Gastroesophageal sphincter (tissue), 4 donors: ENCODE measurements at regions not wholly inside any gene's neighbourhood (a gene's known extent, or its start where the extent isn't known, plus 50 kb on each side); places are given as distances from the start of the nearest gene placed in this dataset.

Experiments
- ATAC-seq: fragments of 150-250 bp; one replicate; pipeline ENCODE4 v1.9.1; 2016; ENCODE audit warnings: mild to moderate bottlenecking, moderate library complexity
- H3K27ac ChIP-seq, 4 donors: fragments of 200-600 bp; sonication (generic) in 3 of 4; 1 replicate in 3 of 4; 2 replicates in 1 of 4; pipeline ENCODE4 v1.5.1; 2016 to 2019
- H3K27me3 ChIP-seq: fragments of 200-600 bp; sonication (generic); one replicate; pipeline ENCODE4 v1.5.1; 2019
- H3K36me3 ChIP-seq, 2 donors: fragments of 200-600 bp; sonication (generic); one replicate each; pipeline ENCODE4 v1.5.1; 2019; ENCODE audit warnings: control low read depth in 1 of 2
- H3K4me1 ChIP-seq, 3 donors: fragments of 200-600 bp; sonication (generic); 1 replicate in 2 of 3; 2 replicates in 1 of 3; pipeline ENCODE4 v1.5.1; 2016 to 2019; ENCODE audit warnings: control low read depth in 2 of 3
- H3K4me3 ChIP-seq, 2 donors: fragments of 200-600 bp; sonication (generic); one replicate each; pipeline ENCODE4 v1.5.1; 2019; ENCODE audit warnings: mild to moderate bottlenecking in 1 of 2, moderate library complexity in 1 of 2
- H3K9me3 ChIP-seq, 3 donors: fragments of 200-600 bp; sonication (generic); one replicate each; pipeline ENCODE4 v1.5.1; 2017 to 2019; ENCODE audit warnings: control low read depth in 2 of 3
- CTCF ChIP-seq, 4 experiments: fragments of 200-600 bp in 2 of 4; fragments of 450-650 bp in 2 of 4; sonication (generic) in 1 of 4; IDR thresholded peaks; one replicate each; pipeline ENCODE4 v1.5.1; 2017 to 2019; ENCODE audit warnings: antibody characterized with exemption in 4 of 4, mild to moderate bottlenecking in 2 of 4, moderate library complexity in 2 of 4
- EP300 ChIP-seq: sonication (generic); formaldehyde crosslinking; IDR thresholded peaks from one replicate; pipeline ENCODE4 v1.6.1; 2017; ENCODE audit warnings: antibody characterized with exemption, mild to moderate bottlenecking
- POLR2A ChIP-seq, 2 donors: fragments of 450-650 bp; IDR thresholded peaks; one replicate each; pipeline ENCODE4 v1.6.1; 2017; ENCODE audit warnings: antibody characterized with exemption in 2 of 2, mild to moderate bottlenecking in 2 of 2, moderate library complexity in 1 of 2
- POLR2AphosphoS5 ChIP-seq: sonication (generic); formaldehyde crosslinking; IDR thresholded peaks from one replicate; pipeline ENCODE4 v1.6.1; 2017; ENCODE audit warnings: antibody characterized with exemption
- WGBS, 2 donors: methylation state at CpG; one replicate each; pipeline ENCODE4 v1.1.5; 2018; ENCODE audit warnings: low coverage in 1 of 2; 5-methylcytosine and 5-hydroxymethylcytosine counted together

- Histone ChIP-seq H3K36me3 (no peaks in the 10 kb centered on the region), H3K27ac (no peak overlapping the region), H3K4me1 (no peaks in the 10 kb centered on the region), H3K27me3 (no peaks in the 10 kb centered on the region), H3K4me3 (no peak overlapping the region), H3K9me3 (no peaks in the 10 kb centered on the region)
- WGBS, 2 donors: 94 to 100% methylated on average over 2 to 4 of the region's 4 CpGs
- ATAC-seq: no peak
- no peak for TF ChIP-seq EP300
- no peak for TF ChIP-seq POLR2AphosphoS5
- TF ChIP-seq POLR2A (IDR thresholded peaks at IDR 0.05): no peak
- TF ChIP-seq CTCF (IDR thresholded peaks at IDR 0.05): no peak
Observed at GRCh38 chr2:107364361-107364950, 462.2 kb upstream of the RGPD4 start.

GRCh38 chr2:107374249-107374648 lies 452.4 kb upstream of the RGPD4 start:
- 33 to 40% methylated on average over 4 of the region's 4 CpGs for WGBS, 2 donors
- Histone ChIP-seq H3K27me3 (no peaks in the 10 kb centered on the region), H3K9me3 (no peaks in the 10 kb centered on the region), H3K4me3 (no peak overlapping the region), H3K27ac (no peak overlapping the region), H3K4me1 (no peaks in the 10 kb centered on the region), H3K36me3 (no peaks in the 10 kb centered on the region)
- TF ChIP-seq CTCF (IDR thresholded peaks at IDR 0.05) (no peak), POLR2AphosphoS5 (no peak), POLR2A (IDR thresholded peaks at IDR 0.05) (no peak), EP300 (no peak)
- no peak for ATAC-seq

GRCh38 chr2:107376909-107377308 lies 449.8 kb upstream of the RGPD4 start:
- H3K4me3 ChIP-seq: no peak overlapping the region
- ATAC-seq: no peak
- H3K27ac ChIP-seq: no peak overlapping the region
- no peaks in the 10 kb centered on the region for H3K4me1 ChIP-seq
- no peak for TF ChIP-seq EP300
- TF ChIP-seq POLR2AphosphoS5: no peak
- no peak for TF ChIP-seq CTCF (IDR thresholded peaks at IDR 0.05)
- TF ChIP-seq POLR2A (IDR thresholded peaks at IDR 0.05): no peak
- H3K9me3 ChIP-seq: no peaks in the 10 kb centered on the region
- no peaks in the 10 kb centered on the region for H3K27me3 ChIP-seq
- no peaks in the 10 kb centered on the region for H3K36me3 ChIP-seq
- 54% methylated on average over 3 of the region's 4 CpGs; no CpG with 5 or more reads in 1 of the 2 donors for WGBS, 2 donors

GRCh38 chr2:107380912-107381311 lies 445.8 kb upstream of the RGPD4 start:
- Histone ChIP-seq H3K36me3 (no peaks in the 10 kb centered on the region), H3K4me3 (no peak overlapping the region), H3K27ac (no peak overlapping the region), H3K27me3 (no peaks in the 10 kb centered on the region), H3K9me3 (no peaks in the 10 kb centered on the region), H3K4me1 (no peaks in the 10 kb centered on the region)
- no peak for TF ChIP-seq CTCF (IDR thresholded peaks at IDR 0.05)
- TF ChIP-seq POLR2AphosphoS5: no peak
- TF ChIP-seq EP300: no peak
- TF ChIP-seq POLR2A (IDR thresholded peaks at IDR 0.05): no peak
- 82 to 100% methylated on average over 2 of the region's 2 CpGs for WGBS, 2 donors
- no peak for ATAC-seq

- no peak for TF ChIP-seq CTCF (IDR thresholded peaks at IDR 0.05)
- H3K9me3 ChIP-seq: no peaks in the 10 kb centered on the region
- H3K27ac ChIP-seq: no peak overlapping the region
- WGBS, 2 donors: 76 to 83% methylated on average over 1 to 3 of the region's 4 CpGs
- no peaks in the 10 kb centered on the region for H3K4me1 ChIP-seq
- no peaks in the 10 kb centered on the region for H3K27me3 ChIP-seq
- H3K4me3 ChIP-seq: no peak overlapping the region
- ATAC-seq: no peak
- H3K36me3 ChIP-seq: no peaks in the 10 kb centered on the region
Observed at GRCh38 chr2:107383691-107384090, 443.0 kb upstream of the RGPD4 start.
